HG02798 (cell line): ENCODE measurements at regions not wholly inside any gene's neighbourhood (a gene's known extent, or its start where the extent isn't known, plus 50 kb on each side); places are given as distances from the start of the nearest gene placed in this dataset.
"Not testable (repeated sequence)": the region's sequence is repeated elsewhere in the genome, so short reads cannot be mapped to it uniquely, and the experiment has no call there.

Source experiments
- ATAC-seq: cut with Tn5 transposase; IDR thresholded peaks from one replicate; pipeline ENCODE4 v1.9.1; 2021; ENCODE audit warnings: mild to moderate bottlenecking; ENCODE audit not compliant: unreplicated experiment, poor library complexity

DNA sequence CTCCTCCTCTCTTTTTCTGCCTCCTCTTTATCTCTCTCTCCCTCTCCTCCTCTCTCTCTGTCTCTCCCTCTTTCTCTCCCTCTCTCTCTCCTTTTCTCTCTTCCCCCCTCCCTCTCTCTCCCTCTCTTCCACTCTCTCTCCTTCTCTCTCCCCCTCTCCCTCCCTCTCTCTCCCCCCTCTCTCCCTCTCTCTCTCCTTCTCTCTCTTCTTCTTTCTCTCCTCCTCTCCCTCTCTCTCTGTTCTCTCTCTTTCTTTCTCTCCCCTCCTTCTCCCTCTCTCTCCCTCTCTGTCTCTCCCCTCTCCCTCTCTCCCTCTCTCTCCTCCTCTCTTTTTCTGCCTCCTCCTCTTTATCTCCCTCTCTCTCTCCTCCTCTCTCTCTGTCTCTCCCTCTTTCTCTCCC is 197.4 kb downstream of the UQCRFS1 start:
- no peak for ATAC-seq

DNA sequence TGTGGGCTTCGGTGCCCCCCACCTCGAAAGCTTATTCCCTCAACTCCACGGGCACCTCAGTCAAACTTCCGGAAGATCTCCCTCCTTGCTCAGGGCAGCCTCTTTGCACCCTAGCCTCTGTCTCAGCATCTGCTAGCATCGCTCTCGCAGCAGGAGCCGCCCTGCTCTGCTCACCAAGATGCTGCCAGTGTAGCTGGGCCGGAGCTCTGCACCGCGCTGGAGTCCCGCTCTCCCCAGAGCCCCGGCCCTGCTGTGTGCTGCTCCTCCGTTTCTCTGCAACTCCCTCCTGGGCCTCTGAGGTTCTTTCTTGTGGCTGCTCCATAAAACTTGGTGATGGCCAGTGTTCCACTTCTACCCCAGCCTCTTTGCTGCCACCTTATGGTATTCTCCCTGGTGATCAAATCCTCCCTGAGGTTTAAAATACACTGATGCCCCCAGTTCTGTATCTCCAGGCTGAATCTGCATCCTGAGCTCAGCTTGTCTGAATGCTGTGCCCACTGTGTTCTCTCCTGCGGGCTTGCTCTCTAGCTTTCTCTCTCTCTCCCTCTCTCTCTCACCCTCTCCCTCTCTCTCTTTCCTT is 198.0 kb downstream of the UQCRFS1 start:
- no peak for ATAC-seq

DNA sequence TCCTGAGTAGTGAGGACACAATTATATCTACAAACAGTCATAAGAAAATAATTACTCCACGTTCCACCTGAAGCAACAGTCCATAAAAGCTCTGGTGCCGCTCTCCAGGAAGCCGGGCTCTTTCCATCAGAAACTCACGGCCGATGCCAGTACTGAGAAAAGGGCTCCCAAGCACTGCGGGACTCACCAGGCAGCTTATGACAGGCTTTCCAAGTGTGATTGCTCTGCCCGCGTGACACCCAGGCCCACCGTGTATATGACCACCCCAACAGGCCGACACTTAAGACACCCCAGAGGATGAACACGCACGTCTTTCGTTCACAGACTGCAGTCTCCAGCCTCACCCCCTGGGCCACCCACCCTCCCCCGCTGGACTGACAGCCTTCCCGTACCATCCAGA is 199.0 kb downstream of the UQCRFS1 start:
- no peak for ATAC-seq

DNA sequence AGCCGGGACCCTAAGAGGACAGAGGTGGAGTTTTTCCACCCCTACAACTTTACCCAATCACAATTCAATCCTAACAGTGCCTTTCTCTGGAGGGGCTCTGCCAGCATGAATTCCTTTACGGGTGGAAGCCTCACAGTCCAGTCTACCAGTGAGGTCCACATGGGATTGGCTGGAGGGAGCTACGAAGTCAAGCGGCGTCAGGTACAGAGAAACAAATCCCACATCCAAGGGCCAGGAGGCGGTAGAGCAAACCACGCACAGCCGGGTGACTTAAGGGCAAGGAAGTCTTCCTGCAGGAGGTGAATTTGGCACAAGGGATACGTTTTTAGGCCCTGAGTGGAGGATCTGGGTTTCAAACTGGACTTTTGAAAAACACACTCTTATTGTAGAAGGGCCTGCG is 199.6 kb downstream of the UQCRFS1 start:
- no peak for ATAC-seq

DNA sequence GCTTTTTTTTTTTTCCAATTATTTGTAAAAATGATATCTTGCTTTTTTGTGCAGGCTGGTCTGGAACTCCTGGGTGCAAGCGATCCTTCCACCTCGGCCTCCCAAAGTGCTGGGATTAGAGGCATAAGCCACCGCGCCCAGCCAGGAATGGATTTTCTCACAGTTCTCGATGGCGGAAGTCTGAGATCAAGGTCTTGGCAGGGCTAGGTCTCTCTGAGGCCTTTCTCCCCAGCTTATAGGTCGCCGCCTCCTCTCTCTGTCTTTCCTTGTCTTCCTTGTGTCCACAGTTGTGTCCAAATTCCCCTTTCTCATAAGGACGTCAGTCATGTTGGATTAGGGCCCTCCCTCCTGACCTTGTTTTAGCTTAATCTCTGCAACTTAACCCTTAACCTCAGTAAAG is 200.5 kb downstream of the UQCRFS1 start:
- ATAC-seq: no peak

DNA sequence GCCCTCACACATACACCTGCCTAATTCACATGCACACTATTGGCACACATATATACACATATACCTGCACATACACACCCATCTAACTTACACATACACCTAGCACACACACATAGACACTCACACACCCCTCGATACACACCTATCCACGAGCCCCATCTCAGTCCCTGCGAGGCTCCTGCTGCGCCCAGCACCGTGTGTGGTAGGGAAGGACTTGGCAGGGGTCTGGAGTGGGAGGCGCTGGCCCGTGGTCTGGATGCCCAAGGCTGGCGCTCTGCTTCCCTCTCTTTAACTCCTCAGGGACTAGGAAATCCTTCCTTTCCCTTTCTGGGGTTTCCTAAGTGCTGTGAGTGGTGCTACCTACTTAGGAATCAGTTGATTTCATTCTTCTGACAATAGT is 202.7 kb downstream of the UQCRFS1 start:
- ATAC-seq: no peak

DNA sequence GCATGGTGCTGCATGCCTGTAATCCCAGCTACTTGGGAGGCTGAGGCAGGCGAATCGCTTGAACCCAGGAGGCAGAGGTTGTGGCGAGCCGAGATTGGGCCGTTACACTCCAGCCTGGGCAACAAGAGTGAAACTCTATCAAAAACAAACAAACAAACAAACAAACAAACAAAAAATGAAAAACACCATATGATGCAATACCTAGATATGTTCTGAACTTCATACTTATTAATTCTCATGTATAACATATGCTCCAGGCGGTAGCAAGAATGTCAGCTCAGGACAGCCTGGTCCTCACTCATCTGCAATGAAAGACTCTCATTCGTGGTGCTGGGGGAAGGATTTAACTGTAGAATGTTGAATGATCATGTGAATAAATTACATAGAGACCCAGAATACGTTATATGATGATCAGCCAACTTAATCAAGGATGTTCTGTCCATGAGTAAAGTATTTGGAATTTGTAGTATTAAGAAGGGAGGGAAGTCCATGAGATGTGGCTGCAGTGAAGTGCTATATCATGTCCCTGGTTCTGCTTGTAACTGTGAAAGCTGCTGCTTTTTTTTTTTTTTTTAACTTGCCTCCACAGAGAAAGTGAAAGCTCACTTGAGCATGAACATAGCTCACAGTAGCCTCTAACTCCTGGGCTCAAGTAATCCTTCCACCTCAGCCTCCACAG is 206.8 kb downstream of the UQCRFS1 start:
- no peak for ATAC-seq

DNA sequence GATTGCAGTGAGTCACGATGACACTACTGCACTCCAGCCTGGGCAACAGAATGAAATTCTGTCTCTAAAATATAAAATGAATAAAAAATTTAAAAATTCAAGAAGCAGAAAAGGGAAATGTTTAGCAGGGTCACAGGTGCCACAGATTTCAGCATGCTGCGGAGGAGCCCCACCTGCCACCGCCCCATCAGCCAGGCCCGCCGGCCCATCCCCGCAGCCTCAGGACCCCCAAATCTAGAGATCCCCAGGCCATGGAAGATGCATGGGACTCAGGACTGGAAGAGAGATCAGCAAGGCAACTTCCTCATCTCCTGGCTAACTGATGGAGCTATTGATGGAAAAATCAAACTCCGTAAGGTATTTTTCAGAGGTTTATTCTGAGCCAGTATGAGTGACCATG is 208.2 kb downstream of the UQCRFS1 start:
- no peak for ATAC-seq

DNA sequence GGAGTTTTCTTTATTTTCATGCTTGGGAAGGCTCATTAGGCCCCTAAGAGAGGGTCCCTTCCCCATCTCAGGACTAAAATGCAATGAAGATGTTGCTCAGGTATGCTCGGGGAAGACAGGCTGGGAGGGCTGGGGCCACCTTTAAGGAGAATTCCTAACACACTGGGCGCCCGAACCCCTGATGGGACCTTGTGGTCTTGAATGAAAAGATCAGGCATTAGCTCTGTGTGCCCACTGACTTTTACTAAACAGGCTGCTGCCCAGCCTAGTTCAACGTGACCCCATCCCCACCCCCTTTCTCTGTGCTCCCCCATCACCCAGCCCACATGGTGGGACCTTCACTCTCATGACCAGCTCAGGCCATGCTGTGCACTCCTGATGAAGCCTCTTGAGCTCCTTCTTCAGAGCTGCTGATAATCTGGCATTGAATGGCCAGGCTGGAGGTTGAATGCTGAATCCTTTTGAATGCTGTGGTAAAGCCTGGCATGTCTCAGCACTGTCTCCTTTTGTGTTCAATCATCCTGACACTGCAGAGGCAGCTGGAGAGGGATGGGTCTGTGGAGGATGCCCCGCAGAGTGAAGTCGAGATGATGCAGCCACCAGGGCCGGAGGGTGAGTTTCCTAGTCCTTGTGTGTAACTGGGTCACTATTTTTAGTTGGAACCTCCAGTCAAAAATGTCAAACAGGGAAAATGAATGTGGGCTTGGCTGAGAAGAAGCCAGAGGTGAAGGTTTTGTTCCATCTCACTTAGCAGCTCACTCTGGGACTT is 209.1 kb downstream of the UQCRFS1 start:
- no peak for ATAC-seq

DNA sequence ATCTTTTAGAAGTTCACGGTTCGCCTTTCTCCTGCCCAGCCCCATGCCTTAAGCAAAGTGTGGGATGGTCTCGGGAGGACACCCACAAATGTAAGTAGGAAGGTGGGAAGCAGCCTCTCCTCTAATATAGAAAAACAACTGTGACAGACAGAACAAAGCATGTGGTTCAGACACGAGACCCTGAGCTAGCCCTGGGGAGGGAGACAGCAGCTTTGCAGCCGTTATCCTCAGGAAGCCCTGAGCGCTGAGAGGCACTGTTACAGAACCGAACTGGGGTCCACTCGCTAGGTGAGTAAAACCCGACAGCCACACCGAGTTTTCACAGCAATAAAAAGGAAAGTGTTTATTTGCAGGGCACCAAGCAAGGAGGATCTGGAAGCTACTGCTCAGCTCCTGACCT is 210.6 kb downstream of the UQCRFS1 start:
- ATAC-seq: no peak

DNA sequence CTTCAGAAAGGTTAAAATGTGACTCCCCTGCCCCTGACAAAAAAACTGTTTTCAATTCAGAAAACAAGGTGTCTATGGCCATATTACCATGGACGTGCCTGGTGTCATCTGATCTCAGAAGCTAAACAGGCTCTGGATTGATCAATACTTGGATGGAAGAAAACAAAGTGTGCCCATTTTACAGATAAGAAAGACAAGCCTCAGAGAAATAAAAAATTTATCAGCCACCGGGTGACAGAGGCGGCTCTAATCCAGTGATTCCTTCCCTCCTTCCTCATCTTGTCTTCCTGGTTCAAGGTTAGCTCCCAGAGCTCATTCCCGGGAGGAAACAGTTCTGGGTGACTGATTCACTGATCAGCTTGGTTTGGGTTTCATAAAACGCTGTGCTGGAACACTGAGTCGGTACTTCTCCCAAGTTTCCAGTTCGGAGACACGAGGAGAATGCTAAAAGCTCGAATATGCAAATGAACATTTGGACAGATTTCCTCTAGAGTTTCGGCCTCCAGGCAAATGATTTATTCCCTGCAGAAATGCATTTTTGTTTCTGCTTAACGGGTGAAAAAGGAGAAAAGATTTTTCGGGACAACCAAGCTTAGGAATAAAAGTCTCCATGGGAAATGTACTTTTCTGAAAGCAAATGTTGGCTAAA is 211.2 kb downstream of the UQCRFS1 start:
- no peak for ATAC-seq

DNA sequence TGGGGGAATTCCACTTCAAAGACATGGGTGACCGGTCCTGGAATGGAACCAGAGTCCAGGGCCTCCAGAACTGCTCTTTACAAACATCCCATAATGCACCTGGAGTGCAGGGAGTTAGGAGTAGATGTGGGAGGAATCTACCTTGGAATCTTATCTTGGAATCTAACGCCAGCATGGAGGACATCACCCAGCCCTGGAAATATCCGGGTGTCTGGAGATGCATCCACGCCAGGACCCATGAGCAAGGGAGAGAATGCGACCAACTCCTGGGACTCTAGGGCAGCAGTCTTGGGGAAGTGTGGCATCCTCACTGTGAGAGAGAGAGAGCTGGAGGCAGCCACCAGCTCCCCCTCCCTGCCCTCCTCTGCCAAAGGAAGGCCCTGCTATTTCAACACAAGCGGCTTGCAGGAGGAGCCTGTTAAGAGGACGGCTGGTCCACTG is 211.8 kb downstream of the UQCRFS1 start:
- no peak for ATAC-seq

DNA sequence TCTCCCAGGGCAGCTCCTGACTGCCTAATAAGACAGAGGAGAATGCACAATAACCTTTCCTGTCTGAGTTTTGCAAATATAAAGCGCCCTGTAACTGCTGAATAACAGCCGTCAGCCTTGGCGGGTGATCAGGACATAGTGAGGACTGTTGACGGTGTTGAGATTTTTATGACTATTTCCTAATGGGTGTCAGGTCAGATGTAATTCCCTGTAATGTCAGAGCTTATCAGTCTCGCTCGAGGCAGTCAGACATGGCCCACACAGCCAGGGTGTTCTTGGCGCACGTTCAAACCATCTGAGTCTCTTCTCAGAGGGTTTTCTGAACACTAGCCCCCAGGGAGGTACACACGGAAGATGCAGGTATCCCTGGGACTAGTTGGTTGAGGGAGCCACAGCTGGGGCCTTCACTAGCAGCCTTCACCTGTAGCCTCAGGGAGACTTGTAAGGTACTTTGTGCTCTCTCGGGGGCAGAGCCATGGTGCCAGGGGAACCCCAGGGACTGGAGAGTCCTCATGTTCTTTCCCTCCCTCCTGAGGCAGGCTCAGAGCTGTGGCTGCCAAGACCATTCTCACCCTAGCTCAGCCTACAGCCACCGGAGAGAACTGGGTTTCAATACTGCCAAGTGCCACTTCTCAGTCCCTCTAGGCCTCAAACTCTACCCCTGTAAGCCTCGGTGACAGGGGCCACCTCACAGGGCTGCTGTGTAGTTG is 213.1 kb downstream of the UQCRFS1 start:
- no peak for ATAC-seq

DNA sequence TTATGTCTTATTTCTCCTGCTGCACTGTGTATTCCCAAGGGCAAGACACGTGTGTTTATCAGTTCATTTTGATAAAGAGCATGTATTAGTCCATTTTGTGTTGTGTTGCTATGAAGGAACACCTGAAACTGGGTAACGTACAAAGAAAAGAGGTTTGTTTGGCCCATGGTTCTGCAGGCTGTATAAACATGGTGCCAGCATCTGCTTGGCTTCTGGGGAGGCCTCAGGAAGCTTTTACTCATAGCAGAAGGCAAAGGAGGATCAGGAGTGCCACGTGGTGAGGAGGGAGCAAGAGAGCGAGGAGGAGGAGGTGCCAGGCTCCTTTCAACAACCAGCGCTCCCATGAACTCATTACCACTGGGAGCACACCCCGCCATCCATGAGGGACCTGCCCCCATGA is 214.0 kb downstream of the UQCRFS1 start:
- no peak for ATAC-seq

DNA sequence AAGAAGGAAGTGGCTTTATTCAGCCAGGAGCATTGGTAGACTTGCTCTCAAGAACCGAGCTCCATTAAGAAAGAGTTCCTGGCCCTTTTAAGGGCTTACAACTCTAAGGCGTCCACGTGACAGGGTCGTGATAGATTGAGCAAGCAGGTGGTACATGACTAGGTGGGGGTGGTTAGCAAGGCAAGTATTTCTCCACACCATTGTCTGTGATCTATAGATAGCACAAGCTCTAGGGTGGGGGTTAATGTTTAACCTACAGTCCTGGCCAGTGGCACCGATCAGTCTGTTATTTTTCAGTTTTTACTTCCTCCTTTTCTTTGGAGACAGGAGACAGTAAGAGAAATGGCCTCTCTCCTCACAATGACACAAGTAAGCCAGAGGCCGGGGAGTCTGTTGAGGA is 215.1 kb downstream of the UQCRFS1 start:
- not testable (repeated sequence) for ATAC-seq

DNA sequence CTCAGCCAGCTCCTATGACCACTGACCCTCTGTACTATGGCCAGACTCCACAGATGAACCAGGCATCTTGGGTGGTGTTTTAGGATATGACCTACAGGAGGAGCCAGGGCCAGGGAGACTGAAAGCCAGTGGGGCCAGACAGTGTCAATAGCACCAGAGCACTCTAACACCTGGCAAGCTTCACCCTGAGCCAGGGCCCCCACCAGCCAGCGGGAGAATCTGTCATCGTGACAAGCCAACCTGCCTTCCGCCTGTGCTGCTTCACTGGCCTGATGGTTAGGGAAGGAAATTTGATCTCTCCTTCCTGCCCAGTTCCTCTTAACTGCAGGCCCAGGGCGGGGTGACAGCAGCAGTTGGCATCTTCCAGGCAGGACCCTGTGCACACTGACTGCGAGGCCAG is 222.4 kb downstream of the UQCRFS1 start:
- ATAC-seq: no peak

DNA sequence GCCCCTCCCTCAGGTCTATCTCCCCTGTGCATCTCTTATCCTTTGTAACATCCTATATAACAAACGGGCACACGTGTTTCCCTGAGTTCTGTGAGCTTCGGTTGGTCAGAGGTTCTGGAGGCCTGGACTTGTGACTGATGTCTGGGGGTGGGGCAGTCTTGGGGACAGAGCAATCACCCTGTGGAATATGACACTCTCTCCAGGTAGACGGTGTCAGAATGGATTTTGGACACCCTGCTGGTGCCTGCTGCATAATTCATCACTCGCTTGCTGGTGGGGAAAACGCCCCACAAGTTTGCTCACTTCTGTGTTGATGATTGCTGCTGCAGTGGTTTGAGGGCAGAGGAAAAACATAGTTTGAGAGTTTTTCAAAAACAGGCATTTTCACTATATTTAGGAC is 223.2 kb downstream of the UQCRFS1 start:
- no peak for ATAC-seq

DNA sequence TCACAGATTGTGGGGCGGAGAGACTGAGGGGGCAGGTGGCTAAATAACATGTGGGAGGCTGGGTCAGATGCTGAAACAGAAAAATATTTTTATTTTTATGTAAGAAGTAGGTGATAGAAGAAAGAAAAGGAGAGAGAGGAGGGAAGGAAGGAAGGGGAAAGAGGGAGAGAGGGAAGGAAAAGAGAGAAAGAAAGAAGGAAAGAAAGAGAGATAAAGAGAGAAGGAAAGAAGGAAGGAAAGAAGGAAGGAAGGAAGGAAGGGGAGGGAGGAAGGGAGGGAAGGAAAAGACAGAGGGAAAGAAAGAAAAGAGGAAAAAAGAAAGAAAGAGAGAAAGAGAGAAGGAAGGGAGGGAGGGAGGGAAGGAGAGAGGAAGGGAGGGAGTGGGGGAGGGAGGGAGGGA is 224.9 kb downstream of the UQCRFS1 start:
- ATAC-seq: no peak

DNA sequence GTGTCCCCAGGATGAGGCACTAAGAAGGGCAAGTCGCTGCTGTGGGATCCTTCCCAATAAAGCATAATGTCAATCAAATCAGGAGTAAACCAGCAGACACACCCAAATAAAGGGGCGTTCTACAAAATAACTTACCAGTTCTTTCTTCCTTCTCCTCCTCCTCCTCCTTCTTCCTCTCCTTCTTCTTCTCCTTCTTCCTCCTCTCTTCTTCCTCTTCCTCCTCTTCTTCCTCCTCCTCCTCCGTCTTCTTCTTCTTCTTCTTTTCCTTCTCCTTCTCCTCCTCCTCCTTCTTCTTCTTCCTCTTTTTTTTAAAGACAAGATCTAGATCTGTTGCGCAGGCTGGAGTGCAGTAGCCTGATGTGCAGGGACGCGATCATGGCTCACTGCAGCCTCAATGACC is 225.8 kb downstream of the UQCRFS1 start:
- no peak for ATAC-seq

DNA sequence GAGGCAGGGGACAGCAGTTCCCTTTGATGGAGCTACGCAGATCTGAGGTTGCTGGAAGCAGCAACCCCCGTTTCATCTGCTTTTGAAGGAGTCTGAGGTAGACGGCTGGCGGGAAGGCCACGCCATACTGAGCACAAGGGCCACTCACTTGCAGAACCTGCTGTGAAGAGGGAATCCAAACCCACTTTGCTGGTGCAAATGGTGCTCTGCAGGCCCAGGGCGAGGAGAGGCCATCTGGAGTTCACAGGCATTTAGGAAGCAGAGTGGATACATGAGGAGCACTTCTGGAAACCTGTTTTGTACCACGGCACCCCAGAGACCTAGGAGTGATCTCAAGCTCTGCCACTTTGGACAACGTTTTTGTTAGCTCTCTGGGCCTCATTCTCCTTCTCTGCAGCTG is 227.8 kb downstream of the UQCRFS1 start:
- no peak for ATAC-seq

DNA sequence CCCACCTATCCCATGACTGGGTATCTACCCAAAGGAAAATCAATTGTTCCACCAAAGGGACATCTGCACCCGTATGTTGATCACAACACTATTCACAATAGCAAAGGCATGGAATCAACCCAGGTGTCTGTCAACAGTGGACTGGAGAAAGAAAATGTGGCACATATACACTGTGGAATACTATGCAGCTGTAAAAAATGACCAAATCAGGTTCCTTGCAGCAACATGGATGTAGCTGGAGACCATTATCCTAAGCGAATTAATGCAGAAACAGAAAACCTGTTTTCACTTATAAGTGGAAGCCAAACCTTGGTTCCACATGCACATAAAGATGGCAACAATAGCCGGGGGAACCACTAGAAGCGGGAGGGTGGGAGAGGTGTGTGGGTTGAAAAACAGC is 228.6 kb downstream of the UQCRFS1 start:
- ATAC-seq: no peak
